GM13976 (cell line): ENCODE measurements at regions not wholly inside any gene's neighbourhood (a gene's known extent, or its start where the extent isn't known, plus 50 kb on each side); places are given as distances from the start of the nearest gene placed in this dataset.
"Not testable (repeated sequence)": the region's sequence is repeated elsewhere in the genome, so short reads cannot be mapped to it uniquely, and the experiment has no call there.

Experiments
- DNase-seq: peaks from one replicate; pipeline ENCODE4 v3.0.0; 2012; ENCODE audit warnings: low spot score
- in situ Hi-C: fragments of 300-500 bp; cut with MboI; formaldehyde crosslinking; loops from one replicate; pipeline ENCODE4 v1.12.0; 2022; ENCODE audit warnings: low sequenced_read_pairs, mixed read lengths, inconsistent platforms; ENCODE audit not compliant: unreplicated experiment

DNA sequence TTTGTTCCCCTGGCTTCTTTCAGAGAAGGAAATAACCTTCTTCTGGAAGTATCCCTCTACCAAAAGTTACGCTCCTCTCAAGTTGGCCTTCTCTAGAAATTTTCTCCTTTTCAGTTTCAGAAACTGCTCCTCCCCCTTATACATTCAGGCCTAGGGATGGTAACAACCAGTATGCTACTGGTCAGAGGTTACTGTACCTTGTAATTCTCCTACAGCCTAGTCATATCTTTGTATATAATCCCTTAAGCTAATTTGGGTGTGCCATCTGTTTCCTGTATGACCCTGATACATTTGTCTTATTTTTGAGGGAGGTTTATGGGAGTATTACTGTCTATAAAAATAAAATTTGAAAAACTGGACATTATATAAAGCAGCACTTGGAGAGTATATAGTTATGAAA, 98.0 kb upstream of the NOTCH2NLA start:
- DNase-seq, in situ Hi-C loops: not testable (repeated sequence)

DNA sequence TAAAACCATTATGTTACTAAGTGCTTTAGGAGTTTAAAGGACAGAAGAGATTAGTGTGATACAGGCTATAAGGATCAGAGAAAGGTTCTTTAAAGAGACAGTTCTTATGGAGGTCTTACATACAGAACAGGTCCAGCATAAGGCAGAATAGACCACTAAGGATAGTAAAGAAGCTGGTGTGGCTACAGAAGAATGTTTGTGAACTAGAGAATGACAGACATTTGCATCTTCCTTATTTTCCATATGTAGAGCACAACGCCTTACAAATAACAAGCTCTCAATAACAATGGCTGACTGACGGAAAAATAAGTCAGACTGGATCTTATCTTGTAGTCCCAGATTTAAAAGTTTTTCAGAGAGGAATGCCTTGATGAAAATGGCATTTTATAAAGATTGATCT, 95.6 kb upstream of the NOTCH2NLA start:
- in situ Hi-C loops, DNase-seq: not testable (repeated sequence)

DNA sequence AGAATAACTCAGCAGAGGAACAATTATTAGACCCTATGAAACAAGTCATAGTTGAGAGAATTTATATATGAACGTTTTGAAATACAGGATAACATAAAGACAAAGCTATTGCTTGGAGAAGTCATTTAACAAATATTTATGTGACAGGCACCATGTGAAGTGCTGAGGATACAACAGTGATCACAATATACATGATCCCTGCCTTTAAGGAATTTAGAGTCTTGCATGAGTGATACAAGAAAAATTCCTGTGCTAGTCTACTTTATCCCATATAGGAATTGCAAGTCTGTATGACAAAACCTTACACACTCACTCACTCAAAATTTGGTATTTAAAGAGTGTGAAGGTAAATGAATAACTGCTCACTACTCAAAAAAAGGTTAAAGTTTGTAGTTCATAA, 94.5 kb upstream of the NOTCH2NLA start:
- DNase-seq, in situ Hi-C loops: not testable (repeated sequence)

- in situ Hi-C loops, DNase-seq: not testable (repeated sequence)
Measured at GRCh38 chr1:146322893-146323292, 94.1 kb upstream of the NOTCH2NLA start.

DNA sequence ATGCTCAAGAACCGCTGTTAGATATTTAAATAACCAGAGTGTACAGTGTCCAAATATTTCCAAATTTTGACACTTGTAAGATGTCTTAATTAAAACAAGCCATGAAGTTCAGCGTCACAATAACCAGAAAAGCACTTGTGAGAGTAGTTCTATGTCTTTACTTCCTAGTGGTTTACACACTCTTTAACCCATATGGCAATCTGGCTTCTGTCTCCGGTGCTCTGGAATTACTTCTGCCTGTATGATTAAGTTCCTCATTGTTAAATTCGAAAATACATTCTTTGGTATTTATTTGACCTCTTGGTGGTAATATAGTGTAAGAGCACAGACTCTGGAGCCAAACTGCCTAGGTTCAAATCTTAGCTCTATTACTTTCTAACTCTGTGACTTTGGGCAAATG, 89.9 kb upstream of the NOTCH2NLA start:
- in situ Hi-C loops, result not testable (repeated sequence)

DNA sequence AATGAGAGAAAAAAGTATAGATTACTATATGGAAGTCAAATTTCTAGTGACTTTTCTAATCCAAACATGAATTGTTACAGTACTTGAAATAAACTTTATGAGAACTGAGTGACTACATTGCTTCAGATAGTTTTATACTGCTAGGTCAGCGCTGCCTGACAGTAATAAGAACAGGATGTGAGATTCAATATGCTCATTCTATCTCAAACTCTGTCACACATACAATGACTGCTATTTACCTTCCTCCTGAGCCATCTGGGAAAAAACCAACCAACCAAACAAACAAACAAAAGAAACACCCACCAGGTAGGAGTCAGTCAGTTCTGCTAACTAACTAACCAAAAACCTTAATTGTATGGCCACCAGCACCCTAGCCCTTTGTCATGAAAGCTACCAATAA, 89.0 kb upstream of the NOTCH2NLA start:
- DNase-seq, in situ Hi-C loops: not testable (repeated sequence)

More for the DNA sequence above, 89.9 kb upstream of the NOTCH2NLA start:
- not testable (repeated sequence) for DNase-seq

DNA sequence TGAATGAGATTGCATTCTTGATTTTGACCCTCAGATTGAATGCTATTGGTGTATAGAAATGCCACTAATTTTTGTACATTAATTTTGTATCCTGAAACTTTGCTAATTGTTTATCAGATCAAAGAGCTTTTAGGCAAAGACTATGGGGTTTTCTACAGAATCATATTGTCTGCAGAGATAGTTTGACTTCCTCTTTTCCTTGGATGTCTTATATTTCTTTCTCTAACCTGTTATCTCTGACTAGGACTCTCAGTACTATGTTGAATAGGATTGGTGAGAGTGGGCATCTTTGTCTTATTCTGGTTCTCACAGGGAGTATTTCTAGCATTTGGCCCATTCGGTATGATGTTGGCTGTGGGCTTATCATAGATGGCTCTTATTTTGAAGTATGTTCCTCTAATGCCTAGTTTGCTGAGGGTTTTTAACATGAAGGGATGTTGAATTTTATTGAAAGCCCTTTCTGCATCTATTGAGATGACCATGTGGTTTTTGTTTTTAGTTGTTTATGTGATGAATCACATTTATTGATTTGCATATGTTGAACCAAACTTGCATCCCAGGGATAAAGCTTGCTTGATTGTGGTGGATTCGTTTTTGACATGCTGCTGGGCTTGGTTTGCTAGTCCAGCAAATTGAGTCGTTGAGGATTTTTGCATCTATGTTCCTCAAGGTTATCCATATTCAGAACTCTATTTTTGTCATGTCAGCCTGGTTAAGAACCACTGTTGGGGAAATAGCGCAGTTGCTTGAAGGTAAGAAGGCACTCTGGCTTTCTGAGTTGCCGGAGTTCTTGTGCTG, 85.8 kb upstream of the NOTCH2NLA start:
- DNase-seq, in situ Hi-C loops: not testable (repeated sequence)

- DNase-seq, in situ Hi-C loops: not testable (repeated sequence)
Measured at GRCh38 chr1:146310579-146310978, 81.8 kb upstream of the NOTCH2NLA start.

DNA sequence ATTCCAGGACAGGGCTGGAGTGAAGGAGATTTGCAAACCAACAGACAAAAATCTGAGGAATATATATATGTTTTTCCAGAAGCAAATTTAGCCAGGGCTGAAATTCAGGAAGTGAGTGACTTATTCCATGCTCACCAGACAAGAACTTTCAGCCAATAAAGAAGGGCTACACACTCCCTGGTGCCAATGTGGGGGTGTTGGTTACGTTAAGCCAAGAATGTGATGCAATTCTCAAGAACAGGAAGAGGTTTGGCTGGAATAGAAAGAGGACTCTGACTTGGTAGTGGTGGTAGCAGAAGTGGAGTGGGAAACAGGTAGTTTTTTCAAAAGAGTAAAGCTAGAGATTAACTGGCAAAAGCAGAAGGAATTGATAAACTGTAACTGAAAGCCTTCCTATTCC, 80.6 kb upstream of the NOTCH2NLA start:
- in situ Hi-C loops, DNase-seq: not testable (repeated sequence)

- in situ Hi-C loops, DNase-seq: not testable (repeated sequence)
Measured at GRCh38 chr1:146308892-146309291, 80.1 kb upstream of the NOTCH2NLA start.

DNA sequence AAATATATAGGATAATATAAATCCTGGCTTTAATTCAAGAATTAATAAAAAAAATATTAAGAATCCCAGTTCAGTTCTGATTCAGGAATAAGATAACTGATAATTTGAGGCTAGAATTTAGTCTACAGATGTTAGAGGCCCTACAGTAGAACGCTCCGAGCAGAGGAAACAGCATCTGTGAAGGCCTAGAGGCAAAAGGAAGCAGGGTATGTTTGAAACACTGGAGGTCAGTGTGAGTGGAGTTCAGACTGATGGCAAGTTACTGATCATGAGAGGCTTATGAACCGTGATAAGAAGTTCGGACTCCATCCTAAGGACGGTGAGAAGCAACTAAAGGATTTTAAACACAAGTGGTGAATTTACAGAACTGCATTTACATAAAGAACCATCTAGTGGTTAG, 79.3 kb upstream of the NOTCH2NLA start:
- in situ Hi-C loops, DNase-seq: not testable (repeated sequence)

DNA sequence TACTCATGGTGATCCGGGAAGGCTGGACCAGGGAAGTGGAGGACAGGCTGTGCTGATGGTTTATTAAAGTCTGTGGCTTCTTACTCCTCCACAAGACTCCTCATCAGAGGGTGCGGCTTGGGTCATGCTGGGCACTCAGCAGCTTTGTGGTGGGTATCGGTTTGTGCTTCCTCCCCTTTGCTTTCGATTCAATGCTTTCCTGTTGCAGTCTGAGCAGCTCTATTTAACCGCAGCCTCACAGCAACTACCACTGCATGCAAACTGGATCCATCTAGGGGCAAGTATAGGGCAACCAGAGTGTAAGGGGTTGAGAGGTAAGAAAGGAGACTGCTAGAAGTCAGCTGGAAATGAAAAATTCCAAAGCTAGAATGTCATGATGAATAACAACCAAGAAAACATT, 78.8 kb upstream of the NOTCH2NLA start:
- in situ Hi-C loops, DNase-seq: not testable (repeated sequence)

- DNase-seq, in situ Hi-C loops: not testable (repeated sequence)
Measured at GRCh38 chr1:146306651-146307050, 77.8 kb upstream of the NOTCH2NLA start.

DNA sequence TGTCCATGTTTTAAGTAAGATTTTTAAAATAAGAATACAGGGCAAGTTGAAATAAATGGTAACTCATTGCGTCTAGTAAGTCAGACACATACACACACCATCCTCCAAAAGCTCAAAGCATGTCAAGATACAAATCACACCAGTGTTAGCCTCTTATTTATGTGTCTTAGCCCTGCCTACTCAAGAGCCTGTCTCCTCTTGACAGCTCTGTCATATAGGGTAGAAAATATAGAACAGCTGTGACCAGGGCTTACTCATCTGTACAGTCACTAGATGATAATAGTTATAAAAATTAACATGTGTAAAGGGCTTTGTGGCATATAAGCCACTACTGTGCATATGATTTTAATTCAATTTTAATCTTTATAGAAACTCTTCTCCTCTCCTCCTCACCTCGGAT, 76.6 kb upstream of the NOTCH2NLA start:
- in situ Hi-C loops, DNase-seq: not testable (repeated sequence)

GRCh38 chr1:146298575-146298897, 69.7 kb upstream of the NOTCH2NLA start:
- in situ Hi-C loops, DNase-seq: not testable (repeated sequence)

- in situ Hi-C loops, DNase-seq: not testable (repeated sequence)
Measured at GRCh38 chr1:146297781-146298574, 69.2 kb upstream of the NOTCH2NLA start.

GRCh38 chr1:146292940-146293936, 64.4 kb upstream of the NOTCH2NLA start:
- in situ Hi-C loops, DNase-seq: not testable (repeated sequence)

- DNase-seq, in situ Hi-C loops: not testable (repeated sequence)
Measured at GRCh38 chr1:146292424-146292823, 63.6 kb upstream of the NOTCH2NLA start.
